GM12875 (cell line): ENCODE measurements at regions not wholly inside any gene's neighbourhood (a gene's known extent, or its start where the extent isn't known, plus 50 kb on each side); places are given as distances from the start of the nearest gene placed in this dataset.

Experiments
- H3K4me3 ChIP-seq: one replicate; pipeline ENCODE4 v1.5.1; 2011; ENCODE audit warnings: low read depth, low read length, control low read depth
- TF ChIP-seq, protein P1 (sequence below): IDR thresholded peaks from 2 replicates; pipeline ENCODE4 v1.5.1; 2011; ENCODE audit warnings: low read depth, mild to moderate bottlenecking, control low read depth, inconsistent platforms, low read length, moderate library complexity, borderline replicate concordance; ENCODE audit not compliant: insufficient read depth

GRCh38 chr2:4838626-4839025 lies 853.6 kb upstream of the SOX11 start:
- TF ChIP-seq, protein P1, sequence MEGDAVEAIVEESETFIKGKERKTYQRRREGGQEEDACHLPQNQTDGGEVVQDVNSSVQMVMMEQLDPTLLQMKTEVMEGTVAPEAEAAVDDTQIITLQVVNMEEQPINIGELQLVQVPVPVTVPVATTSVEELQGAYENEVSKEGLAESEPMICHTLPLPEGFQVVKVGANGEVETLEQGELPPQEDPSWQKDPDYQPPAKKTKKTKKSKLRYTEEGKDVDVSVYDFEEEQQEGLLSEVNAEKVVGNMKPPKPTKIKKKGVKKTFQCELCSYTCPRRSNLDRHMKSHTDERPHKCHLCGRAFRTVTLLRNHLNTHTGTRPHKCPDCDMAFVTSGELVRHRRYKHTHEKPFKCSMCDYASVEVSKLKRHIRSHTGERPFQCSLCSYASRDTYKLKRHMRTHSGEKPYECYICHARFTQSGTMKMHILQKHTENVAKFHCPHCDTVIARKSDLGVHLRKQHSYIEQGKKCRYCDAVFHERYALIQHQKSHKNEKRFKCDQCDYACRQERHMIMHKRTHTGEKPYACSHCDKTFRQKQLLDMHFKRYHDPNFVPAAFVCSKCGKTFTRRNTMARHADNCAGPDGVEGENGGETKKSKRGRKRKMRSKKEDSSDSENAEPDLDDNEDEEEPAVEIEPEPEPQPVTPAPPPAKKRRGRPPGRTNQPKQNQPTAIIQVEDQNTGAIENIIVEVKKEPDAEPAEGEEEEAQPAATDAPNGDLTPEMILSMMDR: no peak
- no peak overlapping the region for H3K4me3 ChIP-seq

- no peak overlapping the region for H3K4me3 ChIP-seq
- TF ChIP-seq, protein P1: no peak
Measured at GRCh38 chr2:4840791-4841190, 851.4 kb upstream of the SOX11 start.

GRCh38 chr2:4844881-4845280 lies 847.3 kb upstream of the SOX11 start:
- TF ChIP-seq, protein P1: no peak
- H3K4me3 ChIP-seq: no peak overlapping the region

DNA sequence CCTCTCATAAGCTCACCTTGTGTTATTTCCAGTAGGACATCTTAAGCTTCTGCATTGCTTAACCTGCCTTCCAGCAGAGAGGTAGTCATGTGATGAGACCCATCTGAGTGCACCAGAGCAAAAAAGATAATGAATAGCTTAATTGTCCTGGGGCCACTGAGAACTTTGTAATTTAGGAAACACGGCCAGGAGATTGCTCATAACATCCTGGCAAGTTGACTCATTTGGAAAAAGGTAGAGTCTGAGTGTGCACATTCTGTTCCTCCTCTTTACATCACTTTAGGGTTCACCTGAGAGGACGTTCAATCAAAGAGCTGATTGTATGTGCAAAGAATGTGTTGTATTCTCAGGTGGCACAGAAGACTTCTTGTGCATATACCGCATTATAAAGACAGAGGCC lies 830.2 kb upstream of the SOX11 start:
- H3K4me3 ChIP-seq: no peak overlapping the region
- TF ChIP-seq, protein P1: no peak

DNA sequence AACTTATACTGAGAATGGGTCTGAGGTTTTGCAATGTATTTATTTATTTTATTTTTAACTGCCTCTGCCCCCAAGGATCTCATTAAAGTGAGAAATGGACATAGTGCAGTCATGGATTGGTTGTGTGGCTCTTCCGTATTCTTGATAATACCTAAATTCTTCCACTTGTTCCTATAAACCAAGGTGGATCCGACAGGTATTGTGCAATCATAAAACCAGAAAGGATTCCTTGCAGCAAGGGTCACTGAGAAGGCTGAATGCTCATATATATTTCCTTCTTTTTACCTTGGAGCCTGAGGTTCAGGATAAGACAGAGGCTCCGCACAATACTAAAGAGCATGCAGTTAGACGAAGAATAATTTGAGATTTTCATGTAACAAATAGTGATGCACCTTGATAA lies 826.0 kb upstream of the SOX11 start:
- TF ChIP-seq, protein P1: no peak
- no peak overlapping the region for H3K4me3 ChIP-seq

DNA sequence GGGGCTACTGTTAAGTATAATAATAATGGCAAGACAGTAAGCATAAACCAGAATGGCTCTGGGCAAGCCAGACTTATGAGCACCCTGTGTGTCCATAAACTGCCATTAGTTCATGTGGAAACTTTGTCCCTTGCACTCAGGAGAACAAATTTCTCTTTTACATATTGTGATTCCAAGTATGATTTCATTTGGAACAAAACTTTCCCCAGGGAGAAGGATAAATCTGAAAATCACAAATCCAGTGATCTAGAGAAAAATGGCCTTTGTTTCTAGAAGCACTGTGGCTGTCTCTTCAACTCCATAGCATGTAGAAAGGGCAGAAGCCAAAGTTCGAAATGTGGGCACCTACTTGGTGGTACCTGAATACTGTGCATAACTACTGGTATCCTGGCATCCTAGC lies 823.7 kb upstream of the SOX11 start:
- TF ChIP-seq, protein P1: no peak

GRCh38 chr2:4869154-4869553 lies 823.0 kb upstream of the SOX11 start:
- TF ChIP-seq, protein P1: no peak

More for the DNA sequence above, 823.7 kb upstream of the SOX11 start:
- H3K4me3 ChIP-seq: no peak overlapping the region

More at GRCh38 chr2:4869154-4869553, 823.0 kb upstream of the SOX11 start:
- H3K4me3 ChIP-seq: no peak overlapping the region
